Activated CD8-positive, alpha-beta T cell treated with anti-CD3 and anti-CD28 coated beads for 36 hours (primary cell): ENCODE measurements at regions not wholly inside any gene's neighbourhood (a gene's known extent, or its start where the extent isn't known, plus 50 kb on each side); places are given as distances from the start of the nearest gene placed in this dataset.

Source experiments
- ATAC-seq: fragments of 200-7000 bp; cut with Tn5 transposase; one replicate; pipeline ENCODE4 v1.10.0; 2021; ENCODE audit warnings: mild to moderate bottlenecking, moderate library complexity
- CTCF ChIA-PET: fragments of 350-600 bp; sonication (Branson Sonifier 250); formaldehyde crosslinking; loops from one replicate; lab custom pipeline; 2021; ENCODE audit warnings: antibody characterized with exemption; lab: Charles Lee
- POLR2A ChIA-PET: fragments of 350-600 bp; sonication (Branson Sonifier 250); formaldehyde crosslinking; loops from one replicate; lab custom pipeline; 2021; ENCODE audit warnings: antibody characterized with exemption; lab: Charles Lee
- DNase-seq: peaks from one replicate; pipeline ENCODE4 v3.0.0-alpha.2; 2020
- H3K27ac Mint-ChIP-seq: one replicate; pipeline ENCODE4 v1.8.0; 2021; ENCODE audit warnings: mild to moderate bottlenecking, mixed read lengths
- H3K27me3 Mint-ChIP-seq: one replicate; pipeline ENCODE4 v1.8.0; 2021; ENCODE audit warnings: mixed read lengths
- H3K36me3 Mint-ChIP-seq: one replicate; pipeline ENCODE4 v1.8.0; 2021; ENCODE audit warnings: low read depth, mixed read lengths
- H3K4me1 Mint-ChIP-seq: one replicate; pipeline ENCODE4 v1.8.0; 2021; ENCODE audit warnings: low read depth, mixed read lengths
- H3K4me3 Mint-ChIP-seq: one replicate; pipeline ENCODE4 v1.8.0; 2021; ENCODE audit warnings: mild to moderate bottlenecking, moderate library complexity, mixed read lengths
- H3K9me3 Mint-ChIP-seq: one replicate; pipeline ENCODE4 v1.8.0; 2021; ENCODE audit warnings: mixed read lengths
- intact Hi-C: fragments of 100-400 bp; cut with micrococcal nuclease; formaldehyde crosslinking; loops from one replicate; pipeline ENCODE4 v1.10.0; 2022
- TF ChIP-seq, protein P1 (sequence below): fragments of 200-600 bp; IDR thresholded peaks from one replicate; pipeline ENCODE4 v1.8.0; 2022; ENCODE audit warnings: antibody characterized with exemption, mild to moderate bottlenecking

- intact Hi-C loops = no loop called here
- ATAC-seq = peak; percentile 89
- H3K4me1 Mint-ChIP-seq = peaks cover 9% of the 10 kb centered on the region
- POLR2A ChIA-PET = no interaction called here
- TF ChIP-seq, protein P1, sequence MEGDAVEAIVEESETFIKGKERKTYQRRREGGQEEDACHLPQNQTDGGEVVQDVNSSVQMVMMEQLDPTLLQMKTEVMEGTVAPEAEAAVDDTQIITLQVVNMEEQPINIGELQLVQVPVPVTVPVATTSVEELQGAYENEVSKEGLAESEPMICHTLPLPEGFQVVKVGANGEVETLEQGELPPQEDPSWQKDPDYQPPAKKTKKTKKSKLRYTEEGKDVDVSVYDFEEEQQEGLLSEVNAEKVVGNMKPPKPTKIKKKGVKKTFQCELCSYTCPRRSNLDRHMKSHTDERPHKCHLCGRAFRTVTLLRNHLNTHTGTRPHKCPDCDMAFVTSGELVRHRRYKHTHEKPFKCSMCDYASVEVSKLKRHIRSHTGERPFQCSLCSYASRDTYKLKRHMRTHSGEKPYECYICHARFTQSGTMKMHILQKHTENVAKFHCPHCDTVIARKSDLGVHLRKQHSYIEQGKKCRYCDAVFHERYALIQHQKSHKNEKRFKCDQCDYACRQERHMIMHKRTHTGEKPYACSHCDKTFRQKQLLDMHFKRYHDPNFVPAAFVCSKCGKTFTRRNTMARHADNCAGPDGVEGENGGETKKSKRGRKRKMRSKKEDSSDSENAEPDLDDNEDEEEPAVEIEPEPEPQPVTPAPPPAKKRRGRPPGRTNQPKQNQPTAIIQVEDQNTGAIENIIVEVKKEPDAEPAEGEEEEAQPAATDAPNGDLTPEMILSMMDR = no peak
- no peaks in the 10 kb centered on the region for H3K9me3 Mint-ChIP-seq
- no peaks in the 10 kb centered on the region for H3K36me3 Mint-ChIP-seq
- H3K27me3 Mint-ChIP-seq = peaks cover 5% of the 10 kb centered on the region
- CTCF ChIA-PET = no interaction called here
- DNase-seq = peak; percentile 40
- no peak overlapping the region for H3K4me3 Mint-ChIP-seq
- no peak overlapping the region for H3K27ac Mint-ChIP-seq
These were observed 63.4 kb upstream of the CARD18 start for GRCh38 chr11:105202844-105203548.

DNA sequence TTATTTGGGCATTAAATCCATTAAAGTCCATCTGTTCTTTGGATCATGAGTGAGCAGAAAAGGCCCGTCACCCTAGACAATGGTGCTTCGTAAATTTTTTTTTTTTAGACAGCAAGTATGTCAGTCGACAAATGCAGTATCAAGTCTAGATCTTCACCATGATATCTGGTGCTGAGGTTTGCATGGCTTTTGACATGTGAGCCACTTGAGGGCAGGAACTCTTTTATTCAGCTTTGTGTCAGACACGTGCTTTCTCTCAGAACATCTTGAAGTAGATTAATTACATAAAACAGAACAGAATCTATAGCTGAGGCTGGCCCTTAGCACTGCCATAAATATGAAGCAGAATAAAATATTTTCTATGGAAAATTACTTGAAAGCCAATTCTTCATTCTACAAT, 62.9 kb upstream of the CARD18 start:
- DNase-seq (no peak), ATAC-seq (peak; percentile 27)
- H3K9me3 Mint-ChIP-seq = no peaks in the 10 kb centered on the region
- ChIA-PET POLR2A (no interaction called here), CTCF (no interaction called here)
- H3K27me3 Mint-ChIP-seq = peaks cover 5% of the 10 kb centered on the region
- intact Hi-C loops = no loop called here
- H3K36me3 Mint-ChIP-seq = no peaks in the 10 kb centered on the region
- H3K4me1 Mint-ChIP-seq = peaks cover 9% of the 10 kb centered on the region
- TF ChIP-seq, protein P1 = no peak
- H3K4me3 Mint-ChIP-seq = no peak overlapping the region
- no peak overlapping the region for H3K27ac Mint-ChIP-seq

- Mint-ChIP-seq H3K4me1 (peaks cover 9% of the 10 kb centered on the region), H3K9me3 (no peaks in the 10 kb centered on the region), H3K36me3 (no peaks in the 10 kb centered on the region), H3K27me3 (peaks cover 5% of the 10 kb centered on the region), H3K4me3 (no peak overlapping the region), H3K27ac (no peak overlapping the region)
- intact Hi-C loops = no loop called here
- TF ChIP-seq, protein P1 = no peak
- POLR2A ChIA-PET = no interaction called here
- DNase-seq = no peak
- no peak for ATAC-seq
- CTCF ChIA-PET = interaction anchor here (0.8 kb wide), 1 partner anchor 16 kb away, joined by 3 read pairs; no protein-coding TSS in a partner anchor
These were observed 61.6 kb upstream of the CARD18 start for GRCh38 chr11:105201166-105201565.

GRCh38 chr11:105197071-105197815, 57.7 kb upstream of the CARD18 start:
- ATAC-seq (no peak), DNase-seq (no peak)
- H3K27ac Mint-ChIP-seq = no peak overlapping the region
- TF ChIP-seq, protein P1 = no peak
- no peaks in the 10 kb centered on the region for H3K36me3 Mint-ChIP-seq
- no peaks in the 10 kb centered on the region for H3K9me3 Mint-ChIP-seq
- no peak overlapping the region for H3K4me3 Mint-ChIP-seq
- intact Hi-C loops = no loop called here
- H3K4me1 Mint-ChIP-seq = peaks cover 1% of the 10 kb centered on the region
- ChIA-PET POLR2A (no interaction called here), CTCF (no interaction called here)
- H3K27me3 Mint-ChIP-seq = peaks cover 4% of the 10 kb centered on the region

GRCh38 chr11:105193260-105193659, 53.7 kb upstream of the CARD18 start:
- ChIA-PET CTCF (no interaction called here), POLR2A (no interaction called here)
- no peaks in the 10 kb centered on the region for H3K4me1 Mint-ChIP-seq
- H3K4me3 Mint-ChIP-seq = no peak overlapping the region
- no peaks in the 10 kb centered on the region for H3K36me3 Mint-ChIP-seq
- H3K9me3 Mint-ChIP-seq = no peaks in the 10 kb centered on the region
- TF ChIP-seq, protein P1 = no peak
- H3K27ac Mint-ChIP-seq = no peak overlapping the region
- intact Hi-C loops = no loop called here
- ATAC-seq (no peak), DNase-seq (no peak)
- H3K27me3 Mint-ChIP-seq = peaks cover 3% of the 10 kb centered on the region
